Stomach (tissue), 8 donors: ENCODE measurements at regions not wholly inside any gene's neighbourhood (a gene's known extent, or its start where the extent isn't known, plus 50 kb on each side); places are given as distances from the start of the nearest gene placed in this dataset.

ENCODE experiments used
- DNase-seq, 2 donors: peaks; one replicate each; pipeline versions ENCODE4 v3.0.0 to v3.0.0-alpha.2; 2013 to 2019
- H3K27ac ChIP-seq, 5 donors: fragments of 200-600 bp in 4 of 5; sonication (generic) in 4 of 5; one replicate each; pipeline ENCODE4 v1.5.1; 2013 to 2019; ENCODE audit warnings: mild to moderate bottlenecking in 1 of 5, moderate library complexity in 1 of 5
- H3K27me3 ChIP-seq, 3 donors: fragments of 200-600 bp; sonication (generic); one replicate each; pipeline ENCODE4 v1.5.1; 2017 to 2019; ENCODE audit warnings: mixed run types in 1 of 3
- H3K36me3 ChIP-seq, 4 donors: fragments of 200-600 bp; sonication (generic); 1 replicate in 3 of 4; 2 replicates in 1 of 4; pipeline ENCODE4 v1.5.1; 2016 to 2019
- H3K4me1 ChIP-seq, 4 donors: fragments of 200-600 bp; sonication (generic); one replicate each; pipeline ENCODE4 v1.5.1; 2016 to 2019
- H3K4me3 ChIP-seq, 4 donors: fragments of 200-600 bp; sonication (generic) in 3 of 4; one replicate each; pipeline ENCODE4 v1.5.1; 2016 to 2019; ENCODE audit warnings: mild to moderate bottlenecking in 1 of 4
- H3K9me3 ChIP-seq, 4 donors: fragments of 200-600 bp; sonication (generic); one replicate each; pipeline ENCODE4 v1.5.1; 2016 to 2019
- CTCF ChIP-seq, 7 experiments: fragments of 450-650 bp in 4 of 7; fragments of 200-600 bp in 3 of 7; sonication (generic) in 3 of 7; IDR thresholded peaks; one replicate each; pipeline ENCODE4 v1.5.1; 2016 to 2019; ENCODE audit warnings: antibody characterized with exemption in 7 of 7, control low read depth in 2 of 7, mild to moderate bottlenecking in 1 of 7
- EP300 ChIP-seq: sonication (generic); formaldehyde crosslinking; IDR thresholded peaks from one replicate; pipeline ENCODE4 v1.6.1; 2017; ENCODE audit warnings: antibody characterized with exemption
- POLR2A ChIP-seq, 4 donors: fragments of 450-650 bp; IDR thresholded peaks; one replicate each; pipeline ENCODE4 v1.6.1; 2016; ENCODE audit warnings: antibody characterized with exemption in 4 of 4, control low read depth in 2 of 4, mild to moderate bottlenecking in 1 of 4, moderate library complexity in 1 of 4
- POLR2AphosphoS5 ChIP-seq, 3 donors: sonication (generic); formaldehyde crosslinking; IDR thresholded peaks; one replicate each; pipeline ENCODE4 v1.6.1; 2016; ENCODE audit warnings: antibody characterized with exemption in 3 of 3
- WGBS, 5 donors: extraction: QIAGEN DNeasy Blood & Tissue Kit in 3 of 5; methylation state at CpG; one replicate each; pipeline versions ENCODE4 v1.1.5 to v1.1.7; 2013 to 2018; 5-methylcytosine and 5-hydroxymethylcytosine counted together
- intact Hi-C: fragments of 100-400 bp; cut with DNase I; formaldehyde crosslinking; loops from one replicate; pipeline ENCODE4 v1.15.1; 2023; ENCODE audit warnings: low total_unique reads
- donor health status: healthy with polysubstance abuse.
- donor health status: Bipolar disorder and iron deficiency.
- donor health status: healthy.

- H3K9me3 ChIP-seq, result no peaks in the 10 kb centered on the region
- no peaks in the 10 kb centered on the region for H3K27me3 ChIP-seq
- WGBS, 5 donors, result 75 to 85% (median 78%) methylated on average over 7 of the region's 7 CpGs
- no peak for DNase-seq
- TF ChIP-seq EP300 (no peak), POLR2A (IDR thresholded peaks at IDR 0.05) (no peak), POLR2AphosphoS5 (IDR thresholded peaks at IDR 0.05) (no peak), CTCF (IDR thresholded peaks at IDR 0.05) (no peak)
- H3K4me1 ChIP-seq, result peaks cover 0 to 13% (median 3%) of the 10 kb centered on the region in 4 donors
- H3K4me3 ChIP-seq, result no peak overlapping the region
- no peak overlapping the region for H3K27ac ChIP-seq
- H3K36me3 ChIP-seq, result no peaks in the 10 kb centered on the region
- intact Hi-C loops, result no loop called here
Measured at GRCh38 chr14:61621444-61621843, 73.9 kb upstream of the HIF1A start.

- Histone ChIP-seq H3K27me3 (no peaks in the 10 kb centered on the region), H3K27ac (no peak overlapping the region), H3K4me1 (peaks cover 0 to 8% (median 0%) of the 10 kb centered on the region in 4 donors), H3K4me3 (no peak overlapping the region), H3K36me3 (no peaks in the 10 kb centered on the region), H3K9me3 (no peaks in the 10 kb centered on the region)
- TF ChIP-seq POLR2AphosphoS5 (IDR thresholded peaks at IDR 0.05) (no peak), CTCF (IDR thresholded peaks at IDR 0.05) (no peak)
- no peak for DNase-seq
- intact Hi-C loops, result no loop called here
Measured at GRCh38 chr14:61622051-61622450, 73.3 kb upstream of the HIF1A start.

GRCh38 chr14:61623927-61624326 lies 71.4 kb upstream of the HIF1A start:
- Histone ChIP-seq H3K27me3 (no peaks in the 10 kb centered on the region), H3K4me1 (peaks cover 0 to 7% (median 0%) of the 10 kb centered on the region in 4 donors), H3K4me3 (no peak overlapping the region), H3K9me3 (no peaks in the 10 kb centered on the region), H3K36me3 (no peaks in the 10 kb centered on the region), H3K27ac (no peak overlapping the region)
- WGBS, 5 donors, result 91 to 96% (median 93%) methylated on average over 3 of the region's 3 CpGs
- no peak for DNase-seq
- TF ChIP-seq CTCF (IDR thresholded peaks at IDR 0.05) (no peak), EP300 (no peak)
- intact Hi-C loops, result no loop called here

- Histone ChIP-seq H3K4me3 (no peak overlapping the region), H3K36me3 (no peaks in the 10 kb centered on the region), H3K9me3 (no peaks in the 10 kb centered on the region), H3K27me3 (no peaks in the 10 kb centered on the region), H3K4me1 (peaks cover 0 to 7% (median 0%) of the 10 kb centered on the region in 4 donors), H3K27ac (no peak overlapping the region)
- intact Hi-C loops, result no loop called here
- 92 to 100% (median 97%) methylated on average over 1 of the region's 1 CpG for WGBS, 5 donors
- no peak for TF ChIP-seq POLR2A (IDR thresholded peaks at IDR 0.05)
- no peak for TF ChIP-seq POLR2AphosphoS5 (IDR thresholded peaks at IDR 0.05)
- TF ChIP-seq EP300, result no peak
- no peak for TF ChIP-seq CTCF (IDR thresholded peaks at IDR 0.05)
- DNase-seq, result no peak
Measured at GRCh38 chr14:61625165-61625564, 70.1 kb upstream of the HIF1A start.

- Histone ChIP-seq H3K27ac (no peak overlapping the region), H3K36me3 (no peaks in the 10 kb centered on the region), H3K4me1 (peaks cover 0 to 6% (median 0%) of the 10 kb centered on the region in 4 donors), H3K27me3 (no peaks in the 10 kb centered on the region), H3K9me3 (no peaks in the 10 kb centered on the region), H3K4me3 (no peak overlapping the region)
- TF ChIP-seq POLR2A (IDR thresholded peaks at IDR 0.05), result no peak
- TF ChIP-seq EP300, result no peak
- no peak for TF ChIP-seq POLR2AphosphoS5 (IDR thresholded peaks at IDR 0.05)
- TF ChIP-seq CTCF (IDR thresholded peaks at IDR 0.05), result no peak
- DNase-seq, result no peak
- intact Hi-C loops, result no loop called here
- WGBS, 5 donors, result 91 to 96% (median 92%) methylated on average over 2 of the region's 2 CpGs
Measured at GRCh38 chr14:61627612-61628011, 67.7 kb upstream of the HIF1A start.
